ENCODE measurements at regions not wholly inside any gene's neighbourhood (a gene's known extent, or its start where the extent isn't known, plus 50 kb on each side); places are given as distances from the start of the nearest gene placed in this dataset.
A peak's percentile ranks its signal among the peaks of the same experiment; 100 is the strongest.

GRCh38 chr13:95497381-95497807, 55.1 kb upstream of the CLDN10 start:
- ATAC-seq, result peak; percentile 68
- no peak for TF ChIP-seq PATZ1 (CRISPR knock-in tag; IDR thresholded peaks at IDR 0.05; ENCODE audit: borderline replicate concordance)
- no peak for TF ChIP-seq ZFP3 (CRISPR knock-in tag; IDR thresholded peaks at IDR 0.05)
- no peak for TF ChIP-seq ZFP30 (CRISPR knock-in tag; IDR thresholded peaks at IDR 0.05)
- TF ChIP-seq CSRNP3 (CRISPR knock-in tag; IDR thresholded peaks at IDR 0.05), result no peak
- TF ChIP-seq ISL1 (CRISPR knock-in tag; IDR thresholded peaks at IDR 0.05), result no peak
- TF ChIP-seq TCF4 (CRISPR knock-in tag; IDR thresholded peaks at IDR 0.05; ENCODE audit: borderline replicate concordance), result no peak
- no peak for TF ChIP-seq BACH2 (CRISPR knock-in tag; IDR thresholded peaks at IDR 0.05; ENCODE audit: borderline replicate concordance)
- no peak for TF ChIP-seq ARNTL (CRISPR knock-in tag; IDR thresholded peaks at IDR 0.05; ENCODE audit: borderline replicate concordance, low read depth)
- TF ChIP-seq ZNF70 (CRISPR knock-in tag; IDR thresholded peaks at IDR 0.05), result no peak
- TF ChIP-seq TSHZ2 (CRISPR knock-in tag; IDR thresholded peaks at IDR 0.05), result no peak
- TF ChIP-seq RARB (CRISPR knock-in tag; IDR thresholded peaks at IDR 0.05), result no peak
- TF ChIP-seq ESRRG (CRISPR knock-in tag; IDR thresholded peaks at IDR 0.05), result no peak
- TF ChIP-seq TOX (CRISPR knock-in tag; IDR thresholded peaks at IDR 0.05; ENCODE audit: borderline replicate concordance), result no peak
- no peak for TF ChIP-seq PPARA (CRISPR knock-in tag; IDR thresholded peaks at IDR 0.05; ENCODE audit: borderline replicate concordance)
- no peak for TF ChIP-seq GLIS3 (CRISPR knock-in tag; IDR thresholded peaks at IDR 0.05)
- TF ChIP-seq SNAI2 (CRISPR knock-in tag; IDR thresholded peaks at IDR 0.05), result no peak
- TF ChIP-seq ZNF565 (CRISPR knock-in tag; conservative IDR thresholded peaks at IDR 0.05; ENCODE audit: low read depth), result no peak
- TF ChIP-seq OSR1 (CRISPR knock-in tag; IDR thresholded peaks at IDR 0.05), result no peak
- TF ChIP-seq ZNF8 (CRISPR knock-in tag; IDR thresholded peaks at IDR 0.05), result no peak

- no peak for ATAC-seq
- TF ChIP-seq ESRRG (CRISPR knock-in tag; IDR thresholded peaks at IDR 0.05) (no peak), ISL1 (CRISPR knock-in tag; IDR thresholded peaks at IDR 0.05) (no peak), ARNTL (CRISPR knock-in tag; IDR thresholded peaks at IDR 0.05; ENCODE audit: borderline replicate concordance, low read depth) (no peak), ZFP30 (CRISPR knock-in tag; IDR thresholded peaks at IDR 0.05) (no peak), ZFP3 (CRISPR knock-in tag; IDR thresholded peaks at IDR 0.05) (no peak)
Observed at GRCh38 chr13:95498886-95499285, 53.6 kb upstream of the CLDN10 start.

- TF ChIP-seq ZNF70 (CRISPR knock-in tag; IDR thresholded peaks at IDR 0.05) (no peak), SNAI2 (CRISPR knock-in tag; IDR thresholded peaks at IDR 0.05) (no peak), POU6F1 (CRISPR knock-in tag; IDR thresholded peaks at IDR 0.05; ENCODE audit: borderline replicate concordance, low read depth) (no peak), BACH2 (CRISPR knock-in tag; IDR thresholded peaks at IDR 0.05; ENCODE audit: borderline replicate concordance) (no peak), ZC3H10 (CRISPR knock-in tag; IDR thresholded peaks at IDR 0.05) (no peak), GLIS3 (CRISPR knock-in tag; IDR thresholded peaks at IDR 0.05) (no peak), CSRNP3 (CRISPR knock-in tag; IDR thresholded peaks at IDR 0.05) (no peak), CSDC2 (CRISPR knock-in tag; IDR thresholded peaks at IDR 0.05) (no peak), ZNF8 (CRISPR knock-in tag; IDR thresholded peaks at IDR 0.05) (no peak), OSR1 (CRISPR knock-in tag; IDR thresholded peaks at IDR 0.05) (no peak), ZNF565 (CRISPR knock-in tag; conservative IDR thresholded peaks at IDR 0.05; ENCODE audit: low read depth) (no peak), ISL1 (CRISPR knock-in tag; IDR thresholded peaks at IDR 0.05) (no peak), PPARA (CRISPR knock-in tag; IDR thresholded peaks at IDR 0.05; ENCODE audit: borderline replicate concordance) (no peak), PATZ1 (CRISPR knock-in tag; IDR thresholded peaks at IDR 0.05; ENCODE audit: borderline replicate concordance) (no peak)
- ATAC-seq, result no peak
Observed at GRCh38 chr13:95499811-95500712, 52.5 kb upstream of the CLDN10 start.

All from SK-N-SH treated with all-trans-retinoic acid at 6 μM for 48 hours (cell line).